SK-N-SH (cell line): ENCODE measurements at regions not wholly inside any gene's neighbourhood (a gene's known extent, or its start where the extent isn't known, plus 50 kb on each side); places are given as distances from the start of the nearest gene placed in this dataset.

Experiments
- CTCF ChIA-PET: fragments of 300-600, 350-600 bp; formaldehyde crosslinking; extraction: SDS; loops from one replicate; lab custom pipeline; 2021; lab: Yijun Ruan, JAX
- POLR2A ChIA-PET: fragments of 350-600 bp; sonication (Branson Sonifier 250); formaldehyde crosslinking; extraction: SDS; loops from one replicate; lab custom pipeline; 2020; ENCODE audit warnings: antibody characterized with exemption, inconsistent platforms; lab: Yijun Ruan, JAX
- DNase-seq: peaks from one replicate; pipeline ENCODE4 v3.0.0; 2012
- H2AFZ ChIP-seq: fragments of 200-600 bp; sonication (generic); 2 replicates; pipeline ENCODE4 v1.8.1; 2016; ENCODE audit warnings: antibody characterized with exemption, mild to moderate bottlenecking, low read depth
- H3F3A ChIP-seq: fragments of 200-600 bp; sonication (generic); replicated peaks from 2 replicates; pipeline ENCODE3; 2016; ENCODE audit warnings: antibody characterized with exemption, mild to moderate bottlenecking; ENCODE audit not compliant: insufficient read depth
- H3K27ac ChIP-seq, 2 experiments: fragments of 200-500 bp in 1 of 2; fragments of 200-600 bp in 1 of 2; sonication (Bioruptor generic) in 1 of 2; sonication (generic), shearing (Covaris generic) in 1 of 2; 2 replicates each; pipeline versions ENCODE4 v1.5.1 to v1.6.1; 2014 to 2016; ENCODE audit warnings: low read depth in 2 of 2, inconsistent platforms in 1 of 2, low read length in 1 of 2, mild to moderate bottlenecking in 1 of 2, mixed read lengths in 1 of 2
- H3K27me3 ChIP-seq: fragments of 200-600 bp; sonication (generic), shearing (Covaris generic); 2 replicates; pipeline ENCODE4 v1.6.1; 2016; ENCODE audit warnings: mixed run types; ENCODE audit not compliant: insufficient read depth
- H3K36me3 ChIP-seq, 2 experiments: fragments of 200-500 bp in 1 of 2; fragments of 200-600 bp in 1 of 2; sonication (Bioruptor generic) in 1 of 2; sonication (generic) in 1 of 2; replicated peaks in 1 of 2; 2 replicates each; pipeline versions ENCODE3 to v1.5.1; 2014 to 2016; ENCODE audit warnings: low read length in 1 of 2, mild to moderate bottlenecking in 1 of 2; ENCODE audit not compliant: insufficient read depth in 2 of 2, control insufficient read depth in 1 of 2
- H3K4me1 ChIP-seq, 2 experiments: fragments of 200-500 bp in 1 of 2; fragments of 200-600 bp in 1 of 2; sonication (Bioruptor generic) in 1 of 2; sonication (generic), shearing (Covaris generic) in 1 of 2; 2 replicates each; pipeline versions ENCODE4 v1.5.1 to v1.6.1; 2014 to 2016; ENCODE audit warnings: low read depth in 1 of 2, low read length in 1 of 2, mixed run types in 1 of 2; ENCODE audit not compliant: insufficient read depth in 2 of 2, control insufficient read depth in 1 of 2
- H3K4me2 ChIP-seq: fragments of 200-600 bp; sonication (generic), shearing (Covaris generic); 2 replicates; pipeline ENCODE4 v1.6.1; 2017; ENCODE audit warnings: mixed run types
- H3K4me3 ChIP-seq, 2 experiments: fragments of 200-500 bp in 1 of 2; fragments of 200-600 bp in 1 of 2; sonication (Bioruptor generic) in 1 of 2; sonication (generic), shearing (Covaris generic) in 1 of 2; 2 replicates each; pipeline versions ENCODE4 v1.5.1 to v1.8.1; 2014 to 2016; ENCODE audit warnings: low read depth in 2 of 2, inconsistent platforms in 1 of 2, low read length in 1 of 2, mild to moderate bottlenecking in 1 of 2, mixed read lengths in 1 of 2, moderate library complexity in 1 of 2
- H3K79me2 ChIP-seq: fragments of 200-600 bp; sonication (generic); 2 replicates; pipeline ENCODE4 v1.8.1; 2017; ENCODE audit warnings: mild to moderate bottlenecking; ENCODE audit not compliant: insufficient read depth
- H3K9ac ChIP-seq: fragments of 200-600 bp; sonication (generic); 2 replicates; pipeline ENCODE4 v1.6.1; 2017; ENCODE audit warnings: mixed run types
- H3K9me2 ChIP-seq: fragments of 200-600 bp; sonication (generic); 2 replicates; pipeline ENCODE4 v1.6.1; 2017; ENCODE audit warnings: mixed run types
- H3K9me3 ChIP-seq: fragments of 200-600 bp; sonication (generic); 2 replicates; pipeline ENCODE4 v1.6.1; 2017; ENCODE audit warnings: mixed run types, mild to moderate bottlenecking, moderate library complexity
- H4K20me1 ChIP-seq: fragments of 200-600 bp; sonication (generic); 2 replicates; pipeline ENCODE4 v1.6.1; 2017; ENCODE audit warnings: mild to moderate bottlenecking, mixed run types; ENCODE audit not compliant: insufficient read depth
- CHD2 ChIP-seq: fragments of 150-350 bp; IDR thresholded peaks from 2 replicates; pipeline ENCODE4 v1.6.1; 2018; ENCODE audit warnings: low read length; ENCODE audit not compliant: partially characterized antibody
- CTCF ChIP-seq: fragments of 200-600 bp; sonication (generic); IDR thresholded peaks from 2 replicates; pipeline ENCODE4 v1.6.1; 2017; ENCODE audit warnings: antibody characterized with exemption, mild to moderate bottlenecking, moderate library complexity
- ELF1 ChIP-seq: IDR thresholded peaks from 2 replicates; pipeline ENCODE4 v1.4.0; 2012
- EP300 ChIP-seq, 2 experiments: IDR thresholded peaks; 2 replicates each; pipeline versions ENCODE4 v1.4.0 to v1.6.1; 2012; ENCODE audit warnings: borderline replicate concordance in 1 of 2, low read depth in 1 of 2, low read length in 1 of 2
- FOSL2 ChIP-seq: IDR thresholded peaks from 2 replicates; pipeline ENCODE4 v1.4.0; 2012; ENCODE audit warnings: low read depth, mild to moderate bottlenecking, moderate library complexity, borderline replicate concordance
- FOXM1 ChIP-seq: IDR thresholded peaks from 2 replicates; pipeline ENCODE4 v1.4.0; 2012; ENCODE audit warnings: low read depth, mild to moderate bottlenecking
- GABPA ChIP-seq: IDR thresholded peaks from 2 replicates; pipeline ENCODE4 v1.4.0; 2012; ENCODE audit warnings: low read depth, mild to moderate bottlenecking
- IRF3 ChIP-seq: fragments of 150-350 bp; IDR thresholded peaks from 2 replicates; pipeline ENCODE4 v1.6.1; 2016; ENCODE audit warnings: mild to moderate bottlenecking, low read depth, low read length
- JUND ChIP-seq: IDR thresholded peaks from 2 replicates; pipeline ENCODE4 v1.4.0; 2012
- MEF2A ChIP-seq: IDR thresholded peaks from 2 replicates; pipeline ENCODE4 v1.4.0; 2012; ENCODE audit warnings: low read depth, borderline replicate concordance
- MXI1 ChIP-seq: IDR thresholded peaks from 2 replicates; pipeline ENCODE4 v1.6.1; 2012; ENCODE audit warnings: mild to moderate bottlenecking, low read depth, low read length, improper control_type of control experiment
- NFIC ChIP-seq: IDR thresholded peaks from 2 replicates; pipeline ENCODE4 v1.4.0; 2012; ENCODE audit warnings: borderline replicate concordance
- NRF1 ChIP-seq: IDR thresholded peaks from 2 replicates; pipeline ENCODE4 v1.6.1; 2012; ENCODE audit warnings: low read depth, mild to moderate bottlenecking, low read length
- PBX3 ChIP-seq: IDR thresholded peaks from 2 replicates; pipeline ENCODE4; 2012
- RAD21 ChIP-seq: IDR thresholded peaks from 2 replicates; pipeline ENCODE4 v1.6.1; 2012; ENCODE audit warnings: mild to moderate bottlenecking, low read length
- RCOR1 ChIP-seq: fragments of 150-350 bp; IDR thresholded peaks from 2 replicates; pipeline ENCODE4 v1.6.1; 2017; ENCODE audit warnings: antibody characterized with exemption, low read length
- RXRA ChIP-seq: IDR thresholded peaks from 2 replicates; pipeline ENCODE4 v1.4.0; 2012; ENCODE audit warnings: low read depth, mild to moderate bottlenecking, borderline replicate concordance
- TAF1 ChIP-seq: IDR thresholded peaks from 2 replicates; pipeline ENCODE4 v1.6.1; 2012; ENCODE audit warnings: low read depth, mild to moderate bottlenecking, low read length, moderate library complexity, borderline replicate concordance
- TEAD4 ChIP-seq: IDR thresholded peaks from 2 replicates; pipeline ENCODE4 v1.4.0; 2012; ENCODE audit warnings: mild to moderate bottlenecking, borderline replicate concordance; ENCODE audit not compliant: insufficient read depth
- ZBTB33 ChIP-seq: IDR thresholded peaks from 2 replicates; pipeline ENCODE4 v1.4.0; 2012; ENCODE audit warnings: low read depth, borderline replicate concordance
- WGBS: methylation state at CpG from one replicate; pipeline ENCODE4 v1.1.6; 2017; ENCODE audit warnings: low lambda C conversion rate; 5-methylcytosine and 5-hydroxymethylcytosine counted together

- POLR2A ChIA-PET, result no interaction called here
- CTCF ChIA-PET, result no interaction called here
Observed at GRCh38 chr1:105724286-105724685, 1332.2 kb upstream of the PRMT6 start.

More at GRCh38 chr1:105724286-105724685, 1332.2 kb upstream of the PRMT6 start:
- Histone ChIP-seq H3K27ac (no peak overlapping the region), H3K9me2 (no peaks in the 10 kb centered on the region)
- WGBS, result 48% methylated on average over 1 of the region's 1 CpG
- no peak for TF ChIP-seq NRF1
- TF ChIP-seq RXRA, result no peak
- TF ChIP-seq TAF1, result no peak
- no peak for TF ChIP-seq CHD2
- no peak for TF ChIP-seq TEAD4
- no peak for TF ChIP-seq MXI1
- no peak for TF ChIP-seq IRF3
- no peak for TF ChIP-seq EP300 (IDR thresholded peaks at IDR 0.05; ENCODE audit: borderline replicate concordance in 1 of 2, low read depth in 1 of 2, low read length in 1 of 2)
- no peak for TF ChIP-seq ZBTB33
- TF ChIP-seq ELF1, result no peak
- TF ChIP-seq CTCF, result no peak
- no peak for TF ChIP-seq RAD21
- no peak for TF ChIP-seq RCOR1
- no peak for TF ChIP-seq MEF2A
- no peak for TF ChIP-seq PBX3
- no peak for TF ChIP-seq FOXM1
- TF ChIP-seq NFIC, result no peak
- no peak for TF ChIP-seq FOSL2
- no peak for TF ChIP-seq GABPA
- no peak for TF ChIP-seq JUND
- TF ChIP-seq, all 33 proteins: peak for 0
- Histone ChIP-seq H3K4me1 (no peaks in the 10 kb centered on the region), H3K4me3 (no peak overlapping the region), H3K9me3 (no peaks in the 10 kb centered on the region), H3K27me3 (no peaks in the 10 kb centered on the region), H4K20me1 (no peaks in the 10 kb centered on the region), H3K4me2 (no peak overlapping the region), H3K79me2 (no peaks in the 10 kb centered on the region), H3K9ac (no peak overlapping the region), H3F3A (no peaks in the 10 kb centered on the region), H3K36me3 (no peaks in the 10 kb centered on the region), H2AFZ (no peak overlapping the region)
- DNase-seq, result no peak
